ENCODE measurements at regions not wholly inside any gene's neighbourhood (a gene's known extent, or its start where the extent isn't known, plus 50 kb on each side); places are given as distances from the start of the nearest gene placed in this dataset.

- TF ChIP-seq CTCF (conservative IDR thresholded peaks at IDR 0.05): no peak
- no peak for TF ChIP-seq ZFX (IDR thresholded peaks at IDR 0.05)
Observed at GRCh38 chr18:3329872-3330271, 67.9 kb downstream of the MYL12B start.
